GM18498 (cell line): ENCODE measurements at regions not wholly inside any gene's neighbourhood (a gene's known extent, or its start where the extent isn't known, plus 50 kb on each side); places are given as distances from the start of the nearest gene placed in this dataset.
"Not testable (repeated sequence)": the region's sequence is repeated elsewhere in the genome, so short reads cannot be mapped to it uniquely, and the experiment has no call there.

Experiments used
- ATAC-seq: cut with Tn5 transposase; IDR thresholded peaks from one replicate; pipeline ENCODE4 v1.9.1; 2021; ENCODE audit warnings: mild to moderate bottlenecking, moderate library complexity; ENCODE audit not compliant: unreplicated experiment

- no peak for ATAC-seq
Observed at GRCh38 chr5:116788851-116789403, 214.3 kb upstream of the SEMA6A start.

- ATAC-seq: no peak
Observed at GRCh38 chr5:116787570-116787969, 212.9 kb upstream of the SEMA6A start.

- no peak for ATAC-seq
Observed at GRCh38 chr5:116785106-116785505, 210.5 kb upstream of the SEMA6A start.

- ATAC-seq: no peak
Observed at GRCh38 chr5:116779846-116780245, 205.2 kb upstream of the SEMA6A start.

- no peak for ATAC-seq
Observed at GRCh38 chr5:116778651-116779280, 204.1 kb upstream of the SEMA6A start.

GRCh38 chr5:116778032-116778431 is 203.4 kb upstream of the SEMA6A start:
- peak; percentile 78 for ATAC-seq

DNA sequence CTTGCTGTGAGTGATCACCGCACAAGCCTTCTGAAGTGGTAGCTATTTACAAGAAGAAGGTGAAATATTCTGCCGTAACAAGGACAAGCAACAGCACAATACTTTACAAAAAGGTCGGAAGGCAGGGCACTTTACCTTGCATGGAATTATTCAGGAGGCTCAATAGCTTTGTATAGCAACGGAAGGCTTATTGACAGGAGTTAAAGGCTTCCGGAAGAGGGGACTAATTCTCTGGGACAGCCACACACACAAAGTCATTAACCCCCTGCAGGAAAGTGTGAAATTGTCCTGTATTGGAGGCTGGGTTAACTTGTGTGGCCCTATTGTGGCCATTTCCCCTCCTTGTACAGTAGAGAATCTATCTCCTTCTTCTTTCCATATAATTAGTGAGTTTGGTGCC is 199.3 kb upstream of the SEMA6A start:
- no peak for ATAC-seq

GRCh38 chr5:116772806-116773205 is 198.2 kb upstream of the SEMA6A start:
- ATAC-seq: no peak

- no peak for ATAC-seq
Observed at GRCh38 chr5:116772152-116772501, 197.5 kb upstream of the SEMA6A start.

DNA sequence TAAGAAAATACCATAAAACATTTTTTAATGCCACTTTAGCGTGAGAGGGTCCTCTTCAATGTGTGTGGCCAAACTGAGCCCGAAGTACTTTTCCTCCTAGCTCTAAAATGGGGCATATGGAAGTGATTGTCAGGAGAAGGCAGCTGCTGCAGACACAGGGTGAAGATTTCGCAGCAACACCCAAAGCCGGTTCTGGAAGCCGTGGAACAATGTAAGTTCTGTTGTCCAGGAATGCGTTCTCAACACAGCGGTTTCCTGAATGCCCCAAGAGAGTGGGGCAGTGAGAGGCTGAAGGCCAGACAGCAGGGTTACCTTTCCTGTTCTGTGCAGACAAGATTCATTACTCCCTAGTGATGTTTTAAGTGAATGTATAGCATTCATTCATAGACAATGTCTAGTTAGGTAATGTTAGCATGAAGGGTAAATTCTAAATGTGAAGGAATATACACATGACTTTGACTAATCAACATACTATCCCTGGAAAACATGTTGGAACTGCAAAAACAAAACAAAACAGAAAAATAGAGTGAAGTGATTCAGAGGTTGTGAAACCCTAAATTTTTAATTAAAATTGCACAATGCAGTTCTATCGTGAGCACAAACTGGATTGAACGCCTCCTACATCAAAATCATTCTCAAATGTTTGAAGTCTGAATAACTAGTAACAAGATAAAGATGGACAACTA is 197.0 kb upstream of the SEMA6A start:
- ATAC-seq: no peak

DNA sequence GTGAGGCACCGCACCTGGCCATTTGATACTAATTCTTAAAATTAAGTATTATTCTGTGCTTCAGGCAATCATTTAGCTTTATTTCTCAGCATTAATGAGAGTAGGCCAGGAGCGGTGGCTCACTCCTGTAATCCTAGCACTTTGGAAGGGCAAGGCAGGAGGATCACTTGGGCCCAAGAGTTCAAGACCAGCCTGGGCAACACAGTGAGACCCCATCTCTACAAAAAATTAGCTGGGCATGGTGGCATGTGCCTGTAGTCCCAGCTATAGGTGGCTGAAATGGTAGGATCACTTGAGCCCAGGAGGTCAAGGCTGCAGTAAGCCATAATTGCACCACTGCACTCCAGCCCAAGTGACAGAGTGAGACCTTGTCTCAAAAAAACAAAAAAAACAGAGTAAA is 195.3 kb upstream of the SEMA6A start:
- ATAC-seq: not testable (repeated sequence)

GRCh38 chr5:116769470-116769869 is 194.8 kb upstream of the SEMA6A start:
- ATAC-seq: no peak

- ATAC-seq: peak; percentile 50
Observed at GRCh38 chr5:116766470-116766947, 191.9 kb upstream of the SEMA6A start.

GRCh38 chr5:116765441-116765840 is 190.8 kb upstream of the SEMA6A start:
- ATAC-seq: no peak

DNA sequence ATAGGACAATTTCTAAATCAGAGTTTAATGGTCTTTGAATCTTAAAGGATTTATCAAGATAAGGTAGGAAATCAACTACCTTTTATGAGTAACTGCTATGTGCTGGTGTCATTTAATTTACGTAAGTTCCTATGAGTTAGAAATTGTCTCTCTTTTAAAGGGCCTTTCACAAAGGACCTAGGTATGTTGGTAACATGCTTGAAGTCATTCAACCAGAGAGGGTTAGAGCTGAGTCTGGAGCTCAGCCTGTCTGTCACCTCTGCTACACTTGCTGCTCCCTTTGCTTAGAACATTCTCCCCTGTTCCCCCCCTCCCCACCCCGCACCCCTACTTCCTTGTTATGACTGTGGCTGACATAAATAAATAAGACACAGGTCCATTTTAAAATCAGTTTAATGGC is 190.3 kb upstream of the SEMA6A start:
- ATAC-seq: no peak

- peak; percentile 75 for ATAC-seq
Observed at GRCh38 chr5:116763987-116764866, 189.6 kb upstream of the SEMA6A start.

- no peak for ATAC-seq
Observed at GRCh38 chr5:116759860-116760640, 185.4 kb upstream of the SEMA6A start.

- no peak for ATAC-seq
Observed at GRCh38 chr5:116757326-116757725, 182.7 kb upstream of the SEMA6A start.

GRCh38 chr5:116756531-116756930 is 181.9 kb upstream of the SEMA6A start:
- no peak for ATAC-seq

- no peak for ATAC-seq
Observed at GRCh38 chr5:116754556-116754955, 179.9 kb upstream of the SEMA6A start.

- ATAC-seq: no peak
Observed at GRCh38 chr5:116751684-116752083, 177.1 kb upstream of the SEMA6A start.
